ENCODE measurements at regions not wholly inside any gene's neighbourhood (a gene's known extent, or its start where the extent isn't known, plus 50 kb on each side); places are given as distances from the start of the nearest gene placed in this dataset.

DNA sequence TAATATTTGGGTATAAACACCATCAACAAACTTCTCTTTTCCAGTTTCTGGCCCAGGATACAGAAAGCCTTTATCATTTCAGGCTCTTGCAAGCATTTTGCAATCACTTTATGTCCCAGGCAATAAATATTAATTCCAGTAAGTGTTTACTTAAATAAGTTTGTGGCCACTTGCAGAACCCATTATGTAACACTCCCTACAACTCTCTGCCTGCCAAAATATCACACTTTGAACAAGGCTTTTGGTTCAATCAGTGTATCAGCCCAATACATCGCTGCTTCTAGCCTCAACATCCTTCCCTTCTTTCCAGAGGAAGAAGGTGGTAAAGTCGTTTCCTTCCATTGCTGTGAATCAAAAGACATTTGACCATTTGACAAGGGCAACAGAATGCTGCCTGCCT lies 203.0 kb upstream of the USP25 start:
- CTCF ChIA-PET, result no interaction called here

DNA sequence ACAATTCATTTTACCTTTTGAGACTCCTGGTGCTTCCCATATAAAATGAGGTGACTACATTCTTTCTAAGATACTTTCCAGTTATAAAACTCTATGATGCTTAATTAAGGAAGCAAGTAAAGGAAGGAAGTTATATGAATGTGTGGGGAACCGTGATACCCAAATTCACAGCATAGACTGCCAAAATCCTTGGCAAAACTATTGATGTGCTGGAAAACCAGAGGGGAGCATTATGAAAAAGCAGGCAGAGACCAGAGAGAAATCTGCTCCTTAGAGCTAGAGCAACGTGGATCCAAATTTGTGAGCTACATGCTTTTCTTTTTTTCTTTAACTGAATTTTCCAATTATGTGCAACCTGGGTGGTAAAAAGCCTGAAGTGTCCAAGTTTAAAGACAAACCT lies 201.4 kb upstream of the USP25 start:
- Histone ChIP-seq H3K27ac (ENCODE audit: extremely low read depth, low read depth, low read length) (no peak overlapping the region), H3K9me3 (ENCODE audit: control insufficient read depth, insufficient read depth, low read depth, low read length) (no peaks in the 10 kb centered on the region), H3K4me3 (ENCODE audit: low read depth, low read length) (no peak overlapping the region), H3K4me1 (ENCODE audit: control insufficient read depth, insufficient read depth, low read length) (no peaks in the 10 kb centered on the region), H3K36me3 (ENCODE audit: control insufficient read depth in 2 of 2, insufficient read depth in 1 of 2, low read length in 2 of 2) (no peaks in the 10 kb centered on the region)
- ChIA-PET CTCF (interaction anchor here (0.6 kb wide), 1 partner anchor 24 kb away, joined by 4 read pairs; no protein-coding TSS in a partner anchor), POLR2A (no interaction called here)
- TF ChIP-seq ZNF350 (tag by site-specific recombination; IDR thresholded peaks at IDR 0.05) (no peak), ZNF311 (tag by site-specific recombination; IDR thresholded peaks at IDR 0.05; ENCODE audit: borderline replicate concordance) (no peak), ZNF654 (tag by site-specific recombination; IDR thresholded peaks at IDR 0.05; ENCODE audit: low read depth) (no peak), ZNF623 (tag by site-specific recombination; IDR thresholded peaks at IDR 0.05) (no peak), ZNF114 (tag by site-specific recombination; IDR thresholded peaks at IDR 0.05) (no peak)
- TF ChIP-seq, protein P1, sequence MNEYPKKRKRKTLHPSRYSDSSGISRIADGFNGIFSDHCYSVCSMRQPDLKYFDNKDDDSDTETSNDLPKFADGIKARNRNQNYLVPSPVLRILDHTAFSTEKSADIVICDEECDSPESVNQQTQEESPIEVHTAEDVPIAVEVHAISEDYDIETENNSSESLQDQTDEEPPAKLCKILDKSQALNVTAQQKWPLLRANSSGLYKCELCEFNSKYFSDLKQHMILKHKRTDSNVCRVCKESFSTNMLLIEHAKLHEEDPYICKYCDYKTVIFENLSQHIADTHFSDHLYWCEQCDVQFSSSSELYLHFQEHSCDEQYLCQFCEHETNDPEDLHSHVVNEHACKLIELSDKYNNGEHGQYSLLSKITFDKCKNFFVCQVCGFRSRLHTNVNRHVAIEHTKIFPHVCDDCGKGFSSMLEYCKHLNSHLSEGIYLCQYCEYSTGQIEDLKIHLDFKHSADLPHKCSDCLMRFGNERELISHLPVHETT (tag by site-specific recombination; IDR thresholded peaks at IDR 0.05), result no peak
- TF ChIP-seq, protein P2, sequence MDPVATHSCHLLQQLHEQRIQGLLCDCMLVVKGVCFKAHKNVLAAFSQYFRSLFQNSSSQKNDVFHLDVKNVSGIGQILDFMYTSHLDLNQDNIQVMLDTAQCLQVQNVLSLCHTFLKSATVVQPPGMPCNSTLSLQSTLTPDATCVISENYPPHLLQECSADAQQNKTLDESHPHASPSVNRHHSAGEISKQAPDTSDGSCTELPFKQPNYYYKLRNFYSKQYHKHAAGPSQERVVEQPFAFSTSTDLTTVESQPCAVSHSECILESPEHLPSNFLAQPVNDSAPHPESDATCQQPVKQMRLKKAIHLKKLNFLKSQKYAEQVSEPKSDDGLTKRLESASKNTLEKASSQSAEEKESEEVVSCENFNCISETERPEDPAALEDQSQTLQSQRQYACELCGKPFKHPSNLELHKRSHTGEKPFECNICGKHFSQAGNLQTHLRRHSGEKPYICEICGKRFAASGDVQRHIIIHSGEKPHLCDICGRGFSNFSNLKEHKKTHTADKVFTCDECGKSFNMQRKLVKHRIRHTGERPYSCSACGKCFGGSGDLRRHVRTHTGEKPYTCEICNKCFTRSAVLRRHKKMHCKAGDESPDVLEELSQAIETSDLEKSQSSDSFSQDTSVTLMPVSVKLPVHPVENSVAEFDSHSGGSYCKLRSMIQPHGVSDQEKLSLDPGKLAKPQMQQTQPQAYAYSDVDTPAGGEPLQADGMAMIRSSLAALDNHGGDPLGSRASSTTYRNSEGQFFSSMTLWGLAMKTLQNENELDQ (tag by site-specific recombination; IDR thresholded peaks at IDR 0.05; ENCODE audit: low read depth), result no peak
- TF ChIP-seq, protein P3, sequence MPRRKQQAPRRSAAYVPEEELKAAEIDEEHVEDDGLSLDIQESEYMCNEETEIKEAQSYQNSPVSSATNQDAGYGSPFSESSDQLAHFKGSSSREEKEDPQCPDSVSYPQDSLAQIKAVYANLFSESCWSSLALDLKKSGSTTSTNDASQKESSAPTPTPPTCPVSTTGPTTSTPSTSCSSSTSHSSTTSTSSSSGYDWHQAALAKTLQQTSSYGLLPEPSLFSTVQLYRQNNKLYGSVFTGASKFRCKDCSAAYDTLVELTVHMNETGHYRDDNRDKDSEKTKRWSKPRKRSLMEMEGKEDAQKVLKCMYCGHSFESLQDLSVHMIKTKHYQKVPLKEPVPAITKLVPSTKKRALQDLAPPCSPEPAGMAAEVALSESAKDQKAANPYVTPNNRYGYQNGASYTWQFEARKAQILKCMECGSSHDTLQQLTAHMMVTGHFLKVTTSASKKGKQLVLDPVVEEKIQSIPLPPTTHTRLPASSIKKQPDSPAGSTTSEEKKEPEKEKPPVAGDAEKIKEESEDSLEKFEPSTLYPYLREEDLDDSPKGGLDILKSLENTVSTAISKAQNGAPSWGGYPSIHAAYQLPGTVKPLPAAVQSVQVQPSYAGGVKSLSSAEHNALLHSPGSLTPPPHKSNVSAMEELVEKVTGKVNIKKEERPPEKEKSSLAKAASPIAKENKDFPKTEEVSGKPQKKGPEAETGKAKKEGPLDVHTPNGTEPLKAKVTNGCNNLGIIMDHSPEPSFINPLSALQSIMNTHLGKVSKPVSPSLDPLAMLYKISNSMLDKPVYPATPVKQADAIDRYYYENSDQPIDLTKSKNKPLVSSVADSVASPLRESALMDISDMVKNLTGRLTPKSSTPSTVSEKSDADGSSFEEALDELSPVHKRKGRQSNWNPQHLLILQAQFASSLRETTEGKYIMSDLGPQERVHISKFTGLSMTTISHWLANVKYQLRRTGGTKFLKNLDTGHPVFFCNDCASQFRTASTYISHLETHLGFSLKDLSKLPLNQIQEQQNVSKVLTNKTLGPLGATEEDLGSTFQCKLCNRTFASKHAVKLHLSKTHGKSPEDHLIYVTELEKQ (tag by site-specific recombination; IDR thresholded peaks at IDR 0.05; ENCODE audit: borderline replicate concordance), result no peak

More for the DNA sequence above, 203.0 kb upstream of the USP25 start:
- no peak overlapping the region for H3K4me3 ChIP-seq (ENCODE audit: low read depth, low read length)
- H3K4me1 ChIP-seq (ENCODE audit: control insufficient read depth, insufficient read depth, low read length), result no peaks in the 10 kb centered on the region
- H3K9me3 ChIP-seq (ENCODE audit: control insufficient read depth, insufficient read depth, low read depth, low read length), result no peaks in the 10 kb centered on the region
- H3K36me3 ChIP-seq (ENCODE audit: control insufficient read depth in 2 of 2, insufficient read depth in 1 of 2, low read length in 2 of 2), result no peaks in the 10 kb centered on the region
- TF ChIP-seq OVOL3 (tag by site-specific recombination; IDR thresholded peaks at IDR 0.05) (no peak), ZNF501 (tag by site-specific recombination; IDR thresholded peaks at IDR 0.05) (no peak), ZNF423 (tag by site-specific recombination; IDR thresholded peaks at IDR 0.05) (no peak), ZNF157 (tag by site-specific recombination; IDR thresholded peaks at IDR 0.05) (no peak), ZNF777 (tag by site-specific recombination; IDR thresholded peaks at IDR 0.05; ENCODE audit: borderline replicate concordance) (no peak), REPIN1 (tag by site-specific recombination; IDR thresholded peaks at IDR 0.05; ENCODE audit: low read depth) (no peak), ZNF473 (tag by site-specific recombination; IDR thresholded peaks at IDR 0.05) (no peak), GLIS2 (tag by site-specific recombination; IDR thresholded peaks at IDR 0.05) (no peak), SP7 (tag by site-specific recombination; IDR thresholded peaks at IDR 0.05) (no peak), ZNF654 (tag by site-specific recombination; IDR thresholded peaks at IDR 0.05; ENCODE audit: low read depth) (no peak), GFI1B (tag by site-specific recombination; IDR thresholded peaks at IDR 0.05) (no peak), ZNF621 (tag by site-specific recombination; IDR thresholded peaks at IDR 0.05) (no peak), EGR2 (tag by site-specific recombination; IDR thresholded peaks at IDR 0.05; ENCODE audit: low read depth) (no peak), ZSCAN30 (tag by site-specific recombination; IDR thresholded peaks at IDR 0.05) (no peak)
- TF ChIP-seq, protein P4, sequence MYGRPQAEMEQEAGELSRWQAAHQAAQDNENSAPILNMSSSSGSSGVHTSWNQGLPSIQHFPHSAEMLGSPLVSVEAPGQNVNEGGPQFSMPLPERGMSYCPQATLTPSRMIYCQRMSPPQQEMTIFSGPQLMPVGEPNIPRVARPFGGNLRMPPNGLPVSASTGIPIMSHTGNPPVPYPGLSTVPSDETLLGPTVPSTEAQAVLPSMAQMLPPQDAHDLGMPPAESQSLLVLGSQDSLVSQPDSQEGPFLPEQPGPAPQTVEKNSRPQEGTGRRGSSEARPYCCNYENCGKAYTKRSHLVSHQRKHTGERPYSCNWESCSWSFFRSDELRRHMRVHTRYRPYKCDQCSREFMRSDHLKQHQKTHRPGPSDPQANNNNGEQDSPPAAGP (tag by site-specific recombination; IDR thresholded peaks at IDR 0.05), result no peak
- TF ChIP-seq, protein P3 (tag by site-specific recombination; IDR thresholded peaks at IDR 0.05; ENCODE audit: borderline replicate concordance), result no peak
- TF ChIP-seq, protein P5, sequence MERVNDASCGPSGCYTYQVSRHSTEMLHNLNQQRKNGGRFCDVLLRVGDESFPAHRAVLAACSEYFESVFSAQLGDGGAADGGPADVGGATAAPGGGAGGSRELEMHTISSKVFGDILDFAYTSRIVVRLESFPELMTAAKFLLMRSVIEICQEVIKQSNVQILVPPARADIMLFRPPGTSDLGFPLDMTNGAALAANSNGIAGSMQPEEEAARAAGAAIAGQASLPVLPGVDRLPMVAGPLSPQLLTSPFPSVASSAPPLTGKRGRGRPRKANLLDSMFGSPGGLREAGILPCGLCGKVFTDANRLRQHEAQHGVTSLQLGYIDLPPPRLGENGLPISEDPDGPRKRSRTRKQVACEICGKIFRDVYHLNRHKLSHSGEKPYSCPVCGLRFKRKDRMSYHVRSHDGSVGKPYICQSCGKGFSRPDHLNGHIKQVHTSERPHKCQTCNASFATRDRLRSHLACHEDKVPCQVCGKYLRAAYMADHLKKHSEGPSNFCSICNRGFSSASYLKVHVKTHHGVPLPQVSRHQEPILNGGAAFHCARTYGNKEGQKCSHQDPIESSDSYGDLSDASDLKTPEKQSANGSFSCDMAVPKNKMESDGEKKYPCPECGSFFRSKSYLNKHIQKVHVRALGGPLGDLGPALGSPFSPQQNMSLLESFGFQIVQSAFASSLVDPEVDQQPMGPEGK (tag by site-specific recombination; IDR thresholded peaks at IDR 0.05), result no peak
- POLR2A ChIA-PET, result no interaction called here
- no peak overlapping the region for H3K27ac ChIP-seq (ENCODE audit: extremely low read depth, low read depth, low read length)

All from HEK293 (cell line).